ENCODE measurements at regions not wholly inside any gene's neighbourhood (a gene's known extent, or its start where the extent isn't known, plus 50 kb on each side); places are given as distances from the start of the nearest gene placed in this dataset.

DNA sequence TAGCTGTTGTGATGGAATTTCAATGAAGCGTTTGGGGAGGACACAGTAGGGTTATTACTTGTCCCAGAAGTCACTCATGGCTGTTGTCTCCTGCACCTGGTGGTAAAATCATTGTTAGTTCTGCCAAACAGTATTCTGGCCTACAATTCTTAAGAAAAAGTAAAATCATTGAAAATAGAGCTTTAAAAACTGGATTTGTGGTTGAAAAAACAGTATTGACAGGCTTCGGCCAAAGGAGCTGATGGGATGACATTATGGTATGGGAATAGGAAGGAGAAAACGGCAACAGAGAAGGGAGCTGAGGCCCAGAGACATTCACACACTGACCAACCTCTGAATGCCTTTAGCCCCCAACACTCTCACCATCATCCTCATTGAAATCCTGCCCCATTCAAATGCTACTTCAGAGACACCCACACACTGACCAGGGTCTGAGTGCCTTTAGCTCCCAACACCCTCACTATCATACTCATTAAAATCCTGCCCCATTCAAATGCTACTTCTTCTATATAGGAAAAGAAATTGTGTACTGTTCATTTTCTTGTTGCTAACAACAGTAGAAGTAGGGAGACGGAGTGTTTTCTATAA lies 114.1 kb upstream of the OSR1 start:
- ChIA-PET CTCF (interaction anchor here (1.4 kb wide), 1 partner anchor 13 kb away, joined by 3 read pairs; no protein-coding TSS in a partner anchor), POLR2A (no interaction called here)
- TF ChIP-seq, protein P1, sequence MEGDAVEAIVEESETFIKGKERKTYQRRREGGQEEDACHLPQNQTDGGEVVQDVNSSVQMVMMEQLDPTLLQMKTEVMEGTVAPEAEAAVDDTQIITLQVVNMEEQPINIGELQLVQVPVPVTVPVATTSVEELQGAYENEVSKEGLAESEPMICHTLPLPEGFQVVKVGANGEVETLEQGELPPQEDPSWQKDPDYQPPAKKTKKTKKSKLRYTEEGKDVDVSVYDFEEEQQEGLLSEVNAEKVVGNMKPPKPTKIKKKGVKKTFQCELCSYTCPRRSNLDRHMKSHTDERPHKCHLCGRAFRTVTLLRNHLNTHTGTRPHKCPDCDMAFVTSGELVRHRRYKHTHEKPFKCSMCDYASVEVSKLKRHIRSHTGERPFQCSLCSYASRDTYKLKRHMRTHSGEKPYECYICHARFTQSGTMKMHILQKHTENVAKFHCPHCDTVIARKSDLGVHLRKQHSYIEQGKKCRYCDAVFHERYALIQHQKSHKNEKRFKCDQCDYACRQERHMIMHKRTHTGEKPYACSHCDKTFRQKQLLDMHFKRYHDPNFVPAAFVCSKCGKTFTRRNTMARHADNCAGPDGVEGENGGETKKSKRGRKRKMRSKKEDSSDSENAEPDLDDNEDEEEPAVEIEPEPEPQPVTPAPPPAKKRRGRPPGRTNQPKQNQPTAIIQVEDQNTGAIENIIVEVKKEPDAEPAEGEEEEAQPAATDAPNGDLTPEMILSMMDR (IDR thresholded peaks at IDR 0.05; ENCODE audit: control extremely low read depth, extremely low read depth, low read depth, missing control alignments), result no peak
- DNase-seq (ENCODE audit: extremely low spot score), result no peak

DNA sequence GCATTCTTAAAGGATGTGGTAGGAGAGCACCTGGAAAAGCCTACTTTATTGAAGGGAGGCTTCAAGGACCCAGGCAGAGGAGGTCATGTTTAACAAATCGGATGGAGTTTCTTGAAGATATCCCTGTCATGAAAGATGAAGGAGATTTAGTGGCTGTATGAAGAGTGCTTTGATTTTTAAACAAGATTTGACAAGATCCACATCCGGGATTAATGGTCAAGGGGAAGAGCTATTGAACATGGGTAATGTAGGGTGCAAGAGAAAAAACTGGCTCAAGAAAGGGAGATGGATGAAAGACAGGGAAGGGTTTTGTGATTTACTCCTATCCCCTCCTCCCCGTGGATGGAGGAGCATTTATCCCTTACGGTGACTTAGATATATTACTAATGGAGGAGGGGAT lies 113.1 kb upstream of the OSR1 start:
- ChIA-PET CTCF (interaction anchor here (1.4 kb wide), 1 partner anchor 12 kb away, joined by 3 read pairs; no protein-coding TSS in a partner anchor), POLR2A (no interaction called here)
- TF ChIP-seq, protein P1 (IDR thresholded peaks at IDR 0.05; ENCODE audit: control extremely low read depth, extremely low read depth, low read depth, missing control alignments), result no peak
- DNase-seq (ENCODE audit: extremely low spot score), result no peak

DNA sequence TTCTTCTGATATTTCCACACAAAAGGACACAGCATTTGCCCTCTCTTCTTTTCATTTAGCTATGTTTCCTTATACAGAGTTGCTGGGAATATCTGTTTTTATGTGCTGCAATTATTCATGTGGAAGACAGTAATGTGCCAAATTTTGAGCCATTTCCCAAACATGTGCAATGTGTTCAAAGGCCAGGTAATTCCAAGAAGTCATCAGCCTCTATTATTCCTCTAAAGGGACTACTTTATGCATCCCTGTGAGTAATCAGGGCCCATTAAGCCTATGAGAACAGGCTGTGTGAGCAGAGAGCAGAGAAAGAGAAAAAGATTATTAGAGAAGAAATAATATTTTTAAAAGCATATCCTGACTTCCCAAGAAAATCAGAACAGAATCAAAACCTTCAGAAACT lies 107.6 kb upstream of the OSR1 start:
- TF ChIP-seq, protein P1 (IDR thresholded peaks at IDR 0.05; ENCODE audit: control extremely low read depth, extremely low read depth, low read depth, missing control alignments), result no peak
- DNase-seq (ENCODE audit: extremely low spot score), result no peak
- ChIA-PET CTCF (no interaction called here), POLR2A (no interaction called here)

DNA sequence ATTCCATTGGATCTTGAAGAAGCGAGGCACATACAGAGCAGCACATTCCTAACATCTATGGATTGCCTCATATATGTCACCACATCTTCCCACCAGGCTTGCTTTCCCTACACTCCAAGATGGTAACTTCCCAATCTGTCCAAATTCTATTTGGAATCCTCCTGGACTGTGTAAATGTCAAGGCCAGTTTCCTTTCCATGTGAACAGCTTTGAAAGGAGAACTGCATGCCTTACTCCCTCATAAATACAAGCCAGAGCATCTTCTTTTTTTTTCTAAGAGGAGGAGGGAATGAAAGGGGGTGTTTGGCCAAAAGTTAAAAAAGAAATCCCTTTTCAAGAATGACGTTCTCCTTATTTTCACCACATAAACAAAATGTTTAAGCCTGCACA lies 103.8 kb upstream of the OSR1 start:
- ChIA-PET CTCF (no interaction called here), POLR2A (no interaction called here)
- TF ChIP-seq, protein P1 (IDR thresholded peaks at IDR 0.05; ENCODE audit: control extremely low read depth, extremely low read depth, low read depth, missing control alignments), result no peak

DNA sequence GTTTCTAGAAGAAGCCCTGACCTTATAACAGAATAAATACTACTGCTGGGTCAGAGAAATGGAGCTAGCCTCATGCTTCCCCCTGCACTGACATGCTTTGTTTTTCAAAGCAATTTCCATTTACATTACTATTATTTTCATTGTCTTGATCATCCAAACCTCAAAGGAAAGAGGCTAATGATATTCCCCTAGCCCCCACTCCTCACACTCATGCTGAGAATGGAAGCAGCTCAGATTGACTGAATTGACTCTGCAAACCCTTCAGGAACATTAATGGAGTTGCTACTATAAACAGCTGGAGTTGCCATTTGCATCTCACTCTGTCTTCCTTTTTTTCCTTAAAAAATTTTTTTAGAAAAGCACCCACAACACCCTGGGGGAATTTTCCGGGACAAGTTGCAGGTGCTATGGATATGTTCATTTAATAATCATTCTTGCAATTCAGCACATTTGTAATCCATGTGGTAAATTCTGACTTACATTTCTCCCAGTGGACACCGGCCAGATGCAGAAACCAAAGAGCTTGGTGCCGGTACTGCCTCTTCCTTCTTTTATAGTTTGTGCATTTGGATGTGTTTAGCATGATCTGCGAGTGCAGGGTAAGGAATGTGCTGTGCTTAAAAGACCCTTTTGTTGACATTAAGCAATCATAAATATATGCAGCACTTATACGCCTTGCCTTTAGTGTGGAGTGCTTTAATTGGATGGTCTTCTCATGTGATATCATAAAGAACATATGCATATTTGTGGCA lies 103.3 kb upstream of the OSR1 start:
- TF ChIP-seq, protein P1 (IDR thresholded peaks at IDR 0.05; ENCODE audit: control extremely low read depth, extremely low read depth, low read depth, missing control alignments), result no peak
- POLR2A ChIA-PET, result no interaction called here
- DNase-seq (ENCODE audit: extremely low spot score), result no peak
- CTCF ChIA-PET, result no interaction called here

More for the DNA sequence above, 103.8 kb upstream of the OSR1 start:
- no peak for DNase-seq (ENCODE audit: extremely low spot score)

DNA sequence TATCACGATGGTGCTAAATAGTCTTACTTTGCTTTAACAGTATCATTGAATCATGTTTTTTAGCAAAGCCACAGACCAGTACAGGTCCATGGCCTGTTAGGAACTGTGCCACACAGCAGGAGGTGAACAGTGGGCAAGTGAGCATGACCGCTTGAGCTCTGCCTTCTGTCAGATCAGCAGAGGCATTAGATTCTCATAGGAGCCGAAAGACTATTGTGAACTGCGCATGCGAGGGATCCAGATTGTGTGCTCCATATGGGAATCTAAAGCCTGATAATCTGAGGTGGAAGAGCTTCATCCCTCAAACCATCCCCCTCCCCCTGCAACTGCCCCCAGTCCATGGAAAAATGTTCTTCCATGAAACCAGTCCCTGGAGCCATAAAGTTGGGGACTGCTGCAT lies 102.3 kb upstream of the OSR1 start:
- ChIA-PET CTCF (no interaction called here), POLR2A (no interaction called here)
- no peak for DNase-seq (ENCODE audit: extremely low spot score)
- TF ChIP-seq, protein P1 (IDR thresholded peaks at IDR 0.05; ENCODE audit: control extremely low read depth, extremely low read depth, low read depth, missing control alignments), result no peak

Measured in GM10248 (cell line).